KMS-11 (cell line): ENCODE measurements at regions not wholly inside any gene's neighbourhood (a gene's known extent, or its start where the extent isn't known, plus 50 kb on each side); places are given as distances from the start of the nearest gene placed in this dataset.

Source experiments
- H2AFZ ChIP-seq: fragments of 200-600 bp; sonication (generic); 2 replicates; pipeline ENCODE4 v1.6.1; 2016; ENCODE audit warnings: antibody characterized with exemption, mixed run types, low read depth
- H3K27ac ChIP-seq: fragments of 200-600 bp; sonication (generic); 2 replicates; pipeline ENCODE4 v1.6.1; 2016; ENCODE audit warnings: mild to moderate bottlenecking, mixed run types
- H3K27me3 ChIP-seq: fragments of 200-600 bp; sonication (generic); 2 replicates; pipeline ENCODE4 v1.6.1; 2017; ENCODE audit warnings: mild to moderate bottlenecking, low read depth, mixed run types, moderate library complexity; ENCODE audit not compliant: insufficient read depth
- H3K36me3 ChIP-seq: fragments of 200-600 bp; sonication (generic); 2 replicates; pipeline ENCODE4 v1.6.1; 2017; ENCODE audit warnings: mild to moderate bottlenecking, mixed run types; ENCODE audit not compliant: insufficient read depth
- H3K4me1 ChIP-seq: fragments of 200-600 bp; sonication (generic); 2 replicates; pipeline ENCODE4 v1.6.1; 2016; ENCODE audit warnings: mild to moderate bottlenecking, low read depth, mixed run types; ENCODE audit not compliant: poor library complexity, severe bottlenecking
- H3K4me2 ChIP-seq: fragments of 200-600 bp; sonication (generic); 2 replicates; pipeline ENCODE4 v1.7.0; 2016; ENCODE audit warnings: mild to moderate bottlenecking, mixed run types
- H3K4me3 ChIP-seq: fragments of 200-600 bp; sonication (generic); IDR thresholded peaks from 2 replicates; pipeline ENCODE4 v1.6.1; 2017; ENCODE audit warnings: low read depth, low read length, mixed read lengths; ENCODE audit not compliant: insufficient read depth
- H3K79me2 ChIP-seq: fragments of 200-600 bp; sonication (generic); 2 replicates; pipeline ENCODE4 v1.6.1; 2016; ENCODE audit warnings: low read depth, mixed run types; ENCODE audit not compliant: insufficient read depth
- H3K9ac ChIP-seq: fragments of 200-600 bp; sonication (generic); 2 replicates; pipeline ENCODE4 v1.6.1; 2016; ENCODE audit warnings: mild to moderate bottlenecking, mixed run types
- H4K20me1 ChIP-seq: fragments of 200-600 bp; sonication (generic); 2 replicates; pipeline ENCODE4 v1.6.1; 2016; ENCODE audit warnings: mild to moderate bottlenecking, mixed run types; ENCODE audit not compliant: insufficient read depth
- TF ChIP-seq, protein P1 (sequence below): fragments of 200-600 bp; sonication (generic); conservative IDR thresholded peaks from 2 replicates; pipeline ENCODE4 v1.6.1; 2017; ENCODE audit warnings: low read depth, mild to moderate bottlenecking, antibody characterized with exemption, low read length, moderate library complexity, mixed read lengths

DNA sequence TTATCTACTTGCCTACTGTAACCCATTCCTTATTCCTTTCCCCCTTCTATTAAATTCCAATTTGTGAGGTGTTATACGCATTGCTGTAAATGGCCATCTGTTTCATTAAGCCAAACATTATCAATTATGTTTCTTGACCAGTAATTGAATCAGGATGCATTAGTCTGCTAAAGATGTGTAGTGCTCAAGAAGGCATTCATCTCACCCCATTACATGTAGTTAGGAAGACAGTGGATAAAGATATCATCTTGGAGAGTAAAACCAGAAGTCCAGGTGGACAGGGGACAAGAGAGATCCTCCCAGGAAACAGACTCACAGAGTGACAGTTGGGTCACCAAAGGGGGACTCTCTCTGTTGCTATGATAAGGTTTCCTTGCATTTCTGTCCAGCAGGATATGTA lies 73.3 kb upstream of the FAM98A start:
- TF ChIP-seq, protein P1, sequence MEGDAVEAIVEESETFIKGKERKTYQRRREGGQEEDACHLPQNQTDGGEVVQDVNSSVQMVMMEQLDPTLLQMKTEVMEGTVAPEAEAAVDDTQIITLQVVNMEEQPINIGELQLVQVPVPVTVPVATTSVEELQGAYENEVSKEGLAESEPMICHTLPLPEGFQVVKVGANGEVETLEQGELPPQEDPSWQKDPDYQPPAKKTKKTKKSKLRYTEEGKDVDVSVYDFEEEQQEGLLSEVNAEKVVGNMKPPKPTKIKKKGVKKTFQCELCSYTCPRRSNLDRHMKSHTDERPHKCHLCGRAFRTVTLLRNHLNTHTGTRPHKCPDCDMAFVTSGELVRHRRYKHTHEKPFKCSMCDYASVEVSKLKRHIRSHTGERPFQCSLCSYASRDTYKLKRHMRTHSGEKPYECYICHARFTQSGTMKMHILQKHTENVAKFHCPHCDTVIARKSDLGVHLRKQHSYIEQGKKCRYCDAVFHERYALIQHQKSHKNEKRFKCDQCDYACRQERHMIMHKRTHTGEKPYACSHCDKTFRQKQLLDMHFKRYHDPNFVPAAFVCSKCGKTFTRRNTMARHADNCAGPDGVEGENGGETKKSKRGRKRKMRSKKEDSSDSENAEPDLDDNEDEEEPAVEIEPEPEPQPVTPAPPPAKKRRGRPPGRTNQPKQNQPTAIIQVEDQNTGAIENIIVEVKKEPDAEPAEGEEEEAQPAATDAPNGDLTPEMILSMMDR, result no peak
- H3K36me3 ChIP-seq, result no peaks in the 10 kb centered on the region
- H4K20me1 ChIP-seq, result no peaks in the 10 kb centered on the region
- no peak overlapping the region for H3K4me3 ChIP-seq
- no peaks in the 10 kb centered on the region for H3K4me1 ChIP-seq
- H3K27ac ChIP-seq, result no peak overlapping the region
- H3K9ac ChIP-seq, result no peak overlapping the region
- no peaks in the 10 kb centered on the region for H3K79me2 ChIP-seq
- no peak overlapping the region for H3K4me2 ChIP-seq
- no peaks in the 10 kb centered on the region for H3K27me3 ChIP-seq
- no peak overlapping the region for H2AFZ ChIP-seq

DNA sequence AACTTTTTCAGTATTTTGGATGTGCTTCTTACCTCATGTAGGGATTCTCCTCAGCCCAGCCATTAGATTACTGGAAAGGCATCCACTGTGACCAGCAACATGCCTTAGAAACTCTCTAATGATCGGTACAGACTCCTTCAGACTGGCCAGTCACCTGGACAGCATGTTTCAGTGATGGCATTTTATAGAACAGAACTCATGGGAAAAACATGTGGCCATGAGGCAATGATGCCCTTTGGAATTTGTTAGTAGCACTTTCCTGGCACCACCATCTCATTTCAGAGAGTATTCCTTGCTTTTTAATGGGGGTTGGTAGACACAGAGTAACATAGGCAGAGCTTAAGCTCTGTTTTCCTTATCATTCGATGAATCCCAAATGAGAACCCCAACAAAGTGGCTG lies 72.1 kb upstream of the FAM98A start:
- Histone ChIP-seq H3K27ac (no peak overlapping the region), H3K79me2 (no peaks in the 10 kb centered on the region), H3K4me3 (no peak overlapping the region), H3K4me1 (no peaks in the 10 kb centered on the region), H3K27me3 (no peaks in the 10 kb centered on the region), H3K4me2 (no peak overlapping the region), H3K36me3 (no peaks in the 10 kb centered on the region), H2AFZ (no peak overlapping the region), H4K20me1 (no peaks in the 10 kb centered on the region), H3K9ac (no peak overlapping the region)
- TF ChIP-seq, protein P1, result no peak

DNA sequence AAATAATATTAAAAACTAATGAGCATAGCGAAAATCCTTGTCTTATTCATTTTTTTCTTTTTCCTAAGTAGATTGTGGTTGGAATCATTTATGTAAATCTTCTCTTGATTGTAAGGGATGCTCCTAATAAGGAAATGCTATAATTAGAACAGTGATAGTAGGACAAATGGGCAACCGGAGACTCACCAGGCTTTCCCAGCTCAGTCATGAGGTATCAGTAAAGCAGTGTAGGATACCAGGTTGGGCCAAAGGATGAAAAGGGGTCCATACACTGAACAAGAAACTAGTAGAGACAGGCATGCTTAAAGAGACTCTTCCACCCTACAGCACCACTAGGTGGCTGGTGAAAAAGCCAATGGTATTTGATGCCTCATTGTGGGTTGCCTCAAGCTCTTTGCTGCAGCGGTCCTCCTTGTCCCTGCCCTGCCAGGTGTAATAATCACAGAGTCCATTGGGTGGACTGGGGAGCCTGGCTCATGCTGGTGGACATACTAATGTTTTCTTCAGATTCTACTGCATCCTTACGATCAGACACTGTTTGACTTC lies 71.4 kb upstream of the FAM98A start:
- no peaks in the 10 kb centered on the region for H3K27me3 ChIP-seq

DNA sequence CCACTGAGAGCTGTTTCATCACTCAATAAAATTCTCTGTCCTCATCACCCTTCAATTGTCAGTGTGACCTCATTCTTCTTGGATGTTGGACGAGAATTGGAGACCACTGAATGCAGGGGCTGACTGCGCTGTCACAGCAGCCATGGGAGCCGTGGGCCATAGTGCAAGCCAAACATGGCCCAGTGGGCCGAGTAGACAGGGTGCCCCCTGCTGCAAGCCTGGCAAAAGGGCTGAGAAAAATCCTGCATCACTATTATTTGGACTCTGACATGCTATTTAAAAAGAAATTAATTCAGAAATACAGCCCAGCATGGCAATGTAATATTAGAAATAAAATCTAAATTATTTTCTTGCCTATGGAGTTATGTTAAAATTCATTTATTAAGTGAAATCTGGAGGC lies 67.8 kb upstream of the FAM98A start:
- TF ChIP-seq, protein P1, result no peak
- no peak overlapping the region for H3K27ac ChIP-seq
- H2AFZ ChIP-seq, result no peak overlapping the region
- H3K79me2 ChIP-seq, result no peaks in the 10 kb centered on the region
- no peak overlapping the region for H3K4me3 ChIP-seq
- no peaks in the 10 kb centered on the region for H3K27me3 ChIP-seq
- no peaks in the 10 kb centered on the region for H3K36me3 ChIP-seq
- no peak overlapping the region for H3K9ac ChIP-seq
- no peaks in the 10 kb centered on the region for H3K4me1 ChIP-seq
- H3K4me2 ChIP-seq, result no peak overlapping the region
- no peaks in the 10 kb centered on the region for H4K20me1 ChIP-seq

More for the DNA sequence above, 71.4 kb upstream of the FAM98A start:
- Histone ChIP-seq H3K4me2 (no peak overlapping the region), H3K4me3 (no peak overlapping the region), H4K20me1 (no peaks in the 10 kb centered on the region), H2AFZ (no peak overlapping the region), H3K9ac (no peak overlapping the region), H3K36me3 (no peaks in the 10 kb centered on the region), H3K4me1 (no peaks in the 10 kb centered on the region), H3K27ac (no peak overlapping the region), H3K79me2 (no peaks in the 10 kb centered on the region)
- TF ChIP-seq, protein P1, result no peak
